A673 (cell line): ENCODE measurements at regions not wholly inside any gene's neighbourhood (a gene's known extent, or its start where the extent isn't known, plus 50 kb on each side); places are given as distances from the start of the nearest gene placed in this dataset.
"Not testable (repeated sequence)": the region's sequence is repeated elsewhere in the genome, so short reads cannot be mapped to it uniquely, and the experiment has no call there.

Source experiments
- BruUV-seq: library from RNA; stranded (reverse); fragments of 400-500 nt; replicated peaks from 2 replicates; lab custom pipeline; 2021; lab: Mats Ljungman, UMichigan
- CTCF ChIA-PET: fragments of 300-600 bp; sonication (Branson Sonifier 250); formaldehyde crosslinking; loops from one replicate; lab custom pipeline; 2022; ENCODE audit warnings: antibody characterized with exemption; lab: Charles Lee
- POLR2A ChIA-PET: fragments of 300-600 bp; sonication (Branson Sonifier 250); formaldehyde crosslinking; loops from one replicate; lab custom pipeline; 2022; ENCODE audit warnings: antibody characterized with exemption; ENCODE audit not compliant: low non-redundant PET; lab: Charles Lee
- DNase-seq: peaks from one replicate; pipeline ENCODE4 v3.0.0-alpha.2; 2015; ENCODE audit warnings: low spot score
- H3K27ac ChIP-seq: fragments of 200-600 bp; sonication (generic); 2 replicates; pipeline ENCODE4 v1.5.1; 2016; ENCODE audit warnings: mixed run types, low read depth, mild to moderate bottlenecking, mixed read lengths, antibody characterized with exemption, low read length; ENCODE audit not compliant: poor library complexity, severe bottlenecking
- H3K27me3 ChIP-seq: fragments of 200-600 bp; sonication (generic); replicated peaks from 2 replicates; pipeline ENCODE4 v1.6.1; 2017; ENCODE audit warnings: mixed run types, low read depth, mild to moderate bottlenecking, mixed read lengths, antibody characterized with exemption, low read length; ENCODE audit not compliant: insufficient read depth, poor library complexity
- H3K36me3 ChIP-seq: fragments of 200-600 bp; sonication (generic); 2 replicates; pipeline ENCODE4 v1.6.1; 2016; ENCODE audit warnings: mixed run types, mild to moderate bottlenecking, mixed read lengths, antibody characterized with exemption, low read length; ENCODE audit not compliant: insufficient read depth, poor library complexity, severe bottlenecking
- H3K4me1 ChIP-seq: fragments of 200-600 bp; sonication (generic); 2 replicates; pipeline ENCODE4 v1.6.1; 2017; ENCODE audit warnings: mixed run types, mild to moderate bottlenecking, mixed read lengths, antibody characterized with exemption, low read length; ENCODE audit not compliant: insufficient read depth, poor library complexity, severe bottlenecking
- H3K4me3 ChIP-seq: fragments of 200-600 bp; sonication (generic); 2 replicates; pipeline ENCODE4 v1.5.1; 2016; ENCODE audit warnings: low read depth, mixed run types, mild to moderate bottlenecking, mixed read lengths, low read length; ENCODE audit not compliant: poor library complexity, severe bottlenecking
- H3K9me3 ChIP-seq: fragments of 200-600 bp; sonication (generic); 2 replicates; pipeline ENCODE4 v1.6.1; 2016; ENCODE audit warnings: mixed run types, low read depth, mild to moderate bottlenecking, mixed read lengths, antibody characterized with exemption, low read length; ENCODE audit not compliant: poor library complexity, severe bottlenecking
- EZH2 ChIP-seq: fragments of 200-600 bp; sonication (generic); IDR thresholded peaks from 2 replicates; pipeline ENCODE4 v1.6.1; 2017; ENCODE audit warnings: borderline replicate concordance, low read depth, mild to moderate bottlenecking, mixed read lengths, antibody characterized with exemption, low read length; ENCODE audit not compliant: poor library complexity, severe bottlenecking
- intact Hi-C: fragments of 100-400 bp; cut with micrococcal nuclease; formaldehyde crosslinking; loops from one replicate; pipeline ENCODE4 v1.10.0; 2022; ENCODE audit not compliant: unreplicated experiment
- TF ChIP-seq, protein P1 (sequence below): fragments of 300-800, 200-600 bp; sonication (generic); conservative IDR thresholded peaks from 2 replicates; pipeline ENCODE4 v1.5.1; 2017; ENCODE audit warnings: low read depth, mild to moderate bottlenecking, antibody characterized with exemption, low read length, moderate library complexity, mixed read lengths

DNA sequence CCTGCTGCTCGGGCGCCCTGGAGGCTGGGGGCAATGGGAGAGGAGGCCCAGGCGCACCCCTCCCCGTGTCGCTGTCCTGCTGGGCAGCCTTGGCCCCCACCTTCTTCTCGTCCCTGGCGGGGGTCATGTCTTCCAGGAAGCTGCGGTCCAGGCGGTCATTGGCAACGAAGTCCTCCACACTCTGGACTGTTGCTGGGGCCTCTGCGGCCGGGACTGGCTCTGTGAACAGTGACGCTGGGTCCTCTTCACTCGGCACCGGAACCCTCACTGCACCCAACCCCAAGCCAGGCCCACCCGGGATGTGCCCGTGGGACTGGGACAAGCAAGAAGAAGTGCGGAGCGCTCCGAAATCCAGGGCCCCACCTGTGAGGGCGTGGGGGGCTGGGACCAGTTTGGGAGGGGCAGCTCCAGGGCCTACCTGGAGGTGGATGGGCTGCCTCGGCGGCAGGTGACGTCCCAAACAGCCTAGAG lies 308.0 kb downstream of the CCDC74A start:
- no peak for DNase-seq
- TF ChIP-seq EZH2 = no peak
- TF ChIP-seq, protein P1, sequence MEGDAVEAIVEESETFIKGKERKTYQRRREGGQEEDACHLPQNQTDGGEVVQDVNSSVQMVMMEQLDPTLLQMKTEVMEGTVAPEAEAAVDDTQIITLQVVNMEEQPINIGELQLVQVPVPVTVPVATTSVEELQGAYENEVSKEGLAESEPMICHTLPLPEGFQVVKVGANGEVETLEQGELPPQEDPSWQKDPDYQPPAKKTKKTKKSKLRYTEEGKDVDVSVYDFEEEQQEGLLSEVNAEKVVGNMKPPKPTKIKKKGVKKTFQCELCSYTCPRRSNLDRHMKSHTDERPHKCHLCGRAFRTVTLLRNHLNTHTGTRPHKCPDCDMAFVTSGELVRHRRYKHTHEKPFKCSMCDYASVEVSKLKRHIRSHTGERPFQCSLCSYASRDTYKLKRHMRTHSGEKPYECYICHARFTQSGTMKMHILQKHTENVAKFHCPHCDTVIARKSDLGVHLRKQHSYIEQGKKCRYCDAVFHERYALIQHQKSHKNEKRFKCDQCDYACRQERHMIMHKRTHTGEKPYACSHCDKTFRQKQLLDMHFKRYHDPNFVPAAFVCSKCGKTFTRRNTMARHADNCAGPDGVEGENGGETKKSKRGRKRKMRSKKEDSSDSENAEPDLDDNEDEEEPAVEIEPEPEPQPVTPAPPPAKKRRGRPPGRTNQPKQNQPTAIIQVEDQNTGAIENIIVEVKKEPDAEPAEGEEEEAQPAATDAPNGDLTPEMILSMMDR = no peak
- CTCF ChIA-PET = no interaction called here
- POLR2A ChIA-PET = no interaction called here
- H3K4me3 ChIP-seq = no peak overlapping the region
- H3K36me3 ChIP-seq = no peaks in the 10 kb centered on the region
- no peaks in the 10 kb centered on the region for H3K4me1 ChIP-seq
- intact Hi-C loops = no loop called here
- H3K27me3 ChIP-seq = no peaks in the 10 kb centered on the region
- H3K9me3 ChIP-seq = no peaks in the 10 kb centered on the region
- no TSS peak for BruUV-seq
- no peak overlapping the region for H3K27ac ChIP-seq

GRCh38 chr2:131836116-131836515 lies 308.4 kb downstream of the CCDC74A start:
- BruUV-seq, H3K27ac ChIP-seq, POLR2A ChIA-PET, H3K9me3 ChIP-seq, H3K27me3 ChIP-seq, CTCF ChIA-PET, H3K36me3 ChIP-seq, DNase-seq, H3K4me1 ChIP-seq, H3K4me3 ChIP-seq, intact Hi-C loops: not testable (repeated sequence)

- POLR2A ChIA-PET, H3K9me3 ChIP-seq, BruUV-seq, H3K4me3 ChIP-seq, H3K36me3 ChIP-seq, DNase-seq, H3K27me3 ChIP-seq, H3K4me1 ChIP-seq, intact Hi-C loops, CTCF ChIA-PET, H3K27ac ChIP-seq: not testable (repeated sequence)
Observed at GRCh38 chr2:131844044-131844443, 316.4 kb downstream of the CCDC74A start.

DNA sequence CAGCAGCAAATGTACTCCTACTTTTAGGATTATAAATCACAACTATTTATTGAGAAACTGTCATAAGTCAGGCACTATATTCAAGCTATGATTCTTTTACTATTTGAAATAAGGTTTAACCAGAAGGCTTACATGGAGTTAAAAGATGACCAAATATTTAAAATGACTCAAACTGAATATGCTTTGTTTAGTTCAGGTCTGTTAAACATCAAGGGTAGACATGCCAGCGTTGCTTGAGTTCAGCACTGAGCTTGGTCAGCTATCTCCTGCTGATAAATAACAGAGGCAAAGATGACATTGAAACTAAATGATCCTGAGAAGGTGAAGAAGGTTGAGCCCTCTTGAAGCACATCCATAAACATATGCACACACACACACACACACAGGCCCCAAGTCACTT lies 305.6 kb downstream of the ANKRD30BL start:
- BruUV-seq, H3K27me3 ChIP-seq, POLR2A ChIA-PET, H3K9me3 ChIP-seq, CTCF ChIA-PET, DNase-seq, H3K27ac ChIP-seq, H3K4me3 ChIP-seq, H3K36me3 ChIP-seq, H3K4me1 ChIP-seq: not testable (repeated sequence)
- intact Hi-C loops = loop anchor here (10.0 kb wide), 1 partner anchor 289 kb away; no protein-coding TSS in a partner anchor

DNA sequence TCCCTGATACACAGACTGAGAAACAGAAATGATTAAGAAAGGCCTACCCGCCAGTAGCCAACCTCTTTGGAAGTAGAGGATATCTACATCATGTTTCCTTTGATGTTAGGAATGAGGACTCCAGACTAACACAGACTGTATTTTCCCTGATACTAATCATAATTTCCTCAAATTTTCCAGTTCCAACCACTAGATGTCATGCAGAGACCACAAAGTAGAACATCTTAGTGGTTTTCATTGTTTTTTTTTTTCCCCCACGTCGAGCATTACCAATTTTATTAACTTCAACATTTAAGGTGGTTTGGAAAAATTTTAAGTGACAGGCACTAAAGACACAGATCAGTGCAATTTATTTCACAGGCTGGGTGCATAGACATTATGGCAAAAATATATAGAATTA lies 303.6 kb downstream of the ANKRD30BL start:
- intact Hi-C loops = loop anchor here (10.0 kb wide), 1 partner anchor 287 kb away; no protein-coding TSS in a partner anchor

More for the DNA sequence above, 303.6 kb downstream of the ANKRD30BL start:
- H3K27ac ChIP-seq, H3K4me3 ChIP-seq, H3K27me3 ChIP-seq, H3K4me1 ChIP-seq, H3K9me3 ChIP-seq, H3K36me3 ChIP-seq, BruUV-seq, CTCF ChIA-PET, POLR2A ChIA-PET: not testable (repeated sequence)
- TF ChIP-seq, protein P1 = peak; percentile 30; the same call in 1 of the 2 replicates
- peak; percentile 11 for DNase-seq
